Spleen (tissue), 11 donors: ENCODE measurements at regions not wholly inside any gene's neighbourhood (a gene's known extent, or its start where the extent isn't known, plus 50 kb on each side); places are given as distances from the start of the nearest gene placed in this dataset.

Source experiments
- DNase-seq: peaks from one replicate; pipeline ENCODE4 v3.0.0-alpha.2; 2020
- H3K27ac ChIP-seq, 8 donors: fragments of 200-600 bp; sonication (generic) in 7 of 8; 1 replicate in 4 of 8; 2 replicates in 4 of 8; pipeline versions ENCODE4 v1.5.0 to v1.8.0; 2016 to 2021; ENCODE audit warnings: inconsistent platforms in 4 of 8, mild to moderate bottlenecking in 4 of 8, moderate library complexity in 1 of 8
- H3K27me3 ChIP-seq, 7 donors: fragments of 200-600 bp; sonication (generic) in 6 of 7; replicated peaks in 1 of 7; 1 replicate in 4 of 7; 2 replicates in 3 of 7; pipeline versions ENCODE4 v1.5.0 to v1.8.0; 2016 to 2021; ENCODE audit warnings: inconsistent platforms in 3 of 7, mild to moderate bottlenecking in 1 of 7
- H3K36me3 ChIP-seq, 6 donors: fragments of 200-600 bp; sonication (generic) in 5 of 6; 1 replicate in 4 of 6; 2 replicates in 2 of 6; pipeline versions ENCODE4 v1.5.0 to v1.8.0; 2016 to 2021; ENCODE audit warnings: inconsistent platforms in 2 of 6
- H3K4me1 ChIP-seq, 6 donors: fragments of 200-600 bp; sonication (generic) in 5 of 6; 1 replicate in 3 of 6; 2 replicates in 3 of 6; pipeline versions ENCODE4 v1.5.0 to v1.8.0; 2016 to 2021; ENCODE audit warnings: inconsistent platforms in 3 of 6
- H3K4me3 ChIP-seq, 8 donors: fragments of 200-600 bp; sonication (generic) in 7 of 8; 1 replicate in 4 of 8; 2 replicates in 4 of 8; pipeline versions ENCODE4 v1.5.0 to v1.8.0; 2016 to 2021; ENCODE audit warnings: inconsistent platforms in 4 of 8, mild to moderate bottlenecking in 4 of 8, moderate library complexity in 2 of 8
- H3K9me3 ChIP-seq, 8 donors: fragments of 200-600 bp; sonication (generic) in 7 of 8; 1 replicate in 4 of 8; 2 replicates in 4 of 8; pipeline versions ENCODE4 v1.5.0 to v1.8.0; 2016 to 2021; ENCODE audit warnings: inconsistent platforms in 4 of 8
- CTCF ChIP-seq, 11 experiments: fragments of 200-600 bp in 7 of 11; fragments of 450-650 bp in 4 of 11; sonication (generic) in 4 of 11; IDR thresholded peaks in 8 of 11; conservative IDR thresholded peaks in 3 of 11; 1 replicate in 7 of 11; 2 replicates in 4 of 11; pipeline versions ENCODE4 v1.4.0 to v1.8.0; 2016 to 2021; ENCODE audit warnings: antibody characterized with exemption in 11 of 11, inconsistent platforms in 4 of 11, mild to moderate bottlenecking in 1 of 11
- POLR2A ChIP-seq, 3 donors: fragments of 450-650 bp; IDR thresholded peaks; one replicate each; pipeline ENCODE4 v1.5.1; 2017; ENCODE audit warnings: antibody characterized with exemption in 3 of 3, mild to moderate bottlenecking in 1 of 3
- POLR2AphosphoS5 ChIP-seq, 3 donors: sonication (generic); formaldehyde crosslinking; IDR thresholded peaks; one replicate each; pipeline ENCODE4 v1.5.1; 2017; ENCODE audit warnings: antibody characterized with exemption in 3 of 3
- WGBS, 5 donors: extraction: QIAGEN DNeasy Blood & Tissue Kit in 3 of 5; methylation state at CpG; one replicate each; pipeline versions ENCODE4 v1.1.5 to v1.1.7; 2013 to 2018; 5-methylcytosine and 5-hydroxymethylcytosine counted together
- intact Hi-C: fragments of 100-400 bp; cut with DNase I; formaldehyde crosslinking; loops from one replicate; pipeline ENCODE4 v1.15.0; 2023; ENCODE audit warnings: low total_unique reads
- donor health status: healthy with polysubstance abuse.
- donor health status: DM: no; HTN: no; CAD: no; lungs with moderate emphysema.
- donor health status: DM: no; HTN: no; CAD: no.
- donor health status: Bipolar disorder and iron deficiency.
- donor health status: healthy.
- donor health status: DM: no; HTN: no; CAD: no.
- donor health status: DM: yes; HTN: yes; CAD: no.

- Histone ChIP-seq H3K4me3 (no peak overlapping the region), H3K4me1 (no peaks in the 10 kb centered on the region), H3K27me3 (peaks cover 0 to 9% (median 0%) of the 10 kb centered on the region in 7 donors), H3K27ac (no peak overlapping the region), H3K36me3 (no peaks in the 10 kb centered on the region), H3K9me3 (no peaks in the 10 kb centered on the region)
- intact Hi-C loops = no loop called here
- 38 to 44% (median 39%) methylated on average over 4 of the region's 4 CpGs for WGBS, 5 donors
- DNase-seq = no peak
- TF ChIP-seq POLR2AphosphoS5 (IDR thresholded peaks at IDR 0.05) = no peak
- no peak for TF ChIP-seq POLR2A (IDR thresholded peaks at IDR 0.05)
- TF ChIP-seq CTCF (IDR thresholded peaks at IDR 0.05 in 8 of 11, conservative IDR thresholded peaks at IDR 0.05 in 3 of 11) = no peak
Measured at GRCh38 chr6:27066381-27066780, 181.1 kb upstream of the PRSS16 start.

- Histone ChIP-seq H3K27me3 (peaks cover 0 to 9% (median 0%) of the 10 kb centered on the region in 7 donors), H3K4me3 (no peak overlapping the region), H3K4me1 (no peaks in the 10 kb centered on the region), H3K27ac (no peak overlapping the region), H3K9me3 (no peaks in the 10 kb centered on the region), H3K36me3 (no peaks in the 10 kb centered on the region)
- DNase-seq = no peak
- intact Hi-C loops = no loop called here
- WGBS, 5 donors = 69 to 86% (median 78%) methylated on average over 1 of the region's 1 CpG
- TF ChIP-seq CTCF (IDR thresholded peaks at IDR 0.05 in 8 of 11, conservative IDR thresholded peaks at IDR 0.05 in 3 of 11) = no peak
- no peak for TF ChIP-seq POLR2A (IDR thresholded peaks at IDR 0.05)
- TF ChIP-seq POLR2AphosphoS5 (IDR thresholded peaks at IDR 0.05) = no peak
Measured at GRCh38 chr6:27066802-27067201, 180.7 kb upstream of the PRSS16 start.

GRCh38 chr6:27073441-27073840, 174.1 kb upstream of the PRSS16 start:
- H3K27ac ChIP-seq = no peak overlapping the region
- H3K27me3 ChIP-seq = peaks cover 0 to 23% (median 0%) of the 10 kb centered on the region in 7 donors
- intact Hi-C loops = no loop called here
- DNase-seq = no peak
- H3K36me3 ChIP-seq = no peaks in the 10 kb centered on the region
- no peaks in the 10 kb centered on the region for H3K9me3 ChIP-seq
- 84 to 89% (median 85%) methylated on average over 3 of the region's 3 CpGs for WGBS, 5 donors
- H3K4me3 ChIP-seq = no peak overlapping the region
- H3K4me1 ChIP-seq = peaks cover 0 to 1% (median under 1%) of the 10 kb centered on the region in 6 donors
- TF ChIP-seq POLR2AphosphoS5 (IDR thresholded peaks at IDR 0.05) (no peak), CTCF (IDR thresholded peaks at IDR 0.05 in 8 of 11, conservative IDR thresholded peaks at IDR 0.05 in 3 of 11) (no peak), POLR2A (IDR thresholded peaks at IDR 0.05) (no peak)

- peaks cover 0 to 43% (median 0%) of the 10 kb centered on the region in 7 donors for H3K27me3 ChIP-seq
- peaks cover 0 to 7% (median 6%) of the 10 kb centered on the region in 6 donors for H3K4me1 ChIP-seq
- no peak overlapping the region for H3K27ac ChIP-seq
- no peaks in the 10 kb centered on the region for H3K9me3 ChIP-seq
- no peaks in the 10 kb centered on the region for H3K36me3 ChIP-seq
- no peak for TF ChIP-seq POLR2AphosphoS5 (IDR thresholded peaks at IDR 0.05)
- TF ChIP-seq CTCF (IDR thresholded peaks at IDR 0.05 in 8 of 11, conservative IDR thresholded peaks at IDR 0.05 in 3 of 11) = no peak
- TF ChIP-seq POLR2A (IDR thresholded peaks at IDR 0.05) = no peak
- H3K4me3 ChIP-seq = no peak overlapping the region
- intact Hi-C loops = no loop called here
- DNase-seq = no peak
- 56 to 77% (median 67%) methylated on average over 1 of the region's 1 CpG for WGBS, 5 donors
Measured at GRCh38 chr6:27076116-27076515, 171.4 kb upstream of the PRSS16 start.
